Mesenchymal stem cell (in vitro differentiated cells and primary cell): ENCODE measurements at regions not wholly inside any gene's neighbourhood (a gene's known extent, or its start where the extent isn't known, plus 50 kb on each side); places are given as distances from the start of the nearest gene placed in this dataset.

Experiments used
- DNase-seq: peaks from one replicate; pipeline ENCODE4 v3.0.0-alpha.2; 2013
- H2AFZ ChIP-seq: one replicate; pipeline ENCODE4 v1.6.1; 2013; ENCODE audit warnings: low read depth, mild to moderate bottlenecking, control low read depth, inconsistent platforms, low read length, moderate library complexity
- H2AK5ac ChIP-seq: 2 replicates; pipeline ENCODE4 v1.6.1; 2013; ENCODE audit warnings: low read length, moderate library complexity, mild to moderate bottlenecking, inconsistent platforms; ENCODE audit not compliant: severe bottlenecking
- H2BK120ac ChIP-seq: one replicate; pipeline ENCODE4 v1.6.1; 2013; ENCODE audit warnings: low read depth, mild to moderate bottlenecking, inconsistent platforms, low read length, moderate library complexity
- H2BK12ac ChIP-seq, 2 experiments: one replicate each; pipeline ENCODE4 v1.6.1; 2013; ENCODE audit warnings: inconsistent platforms in 2 of 2, low read length in 2 of 2, mild to moderate bottlenecking in 2 of 2, moderate library complexity in 2 of 2, control low read depth in 1 of 2
- H2BK15ac ChIP-seq: one replicate; pipeline ENCODE4 v1.6.1; 2013; ENCODE audit warnings: mild to moderate bottlenecking, low read depth, inconsistent platforms; ENCODE audit not compliant: poor library complexity, severe bottlenecking
- H2BK5ac ChIP-seq: 2 replicates; pipeline ENCODE4 v1.6.1; 2013; ENCODE audit warnings: low read depth, mild to moderate bottlenecking, low read length, control low read depth, inconsistent platforms; ENCODE audit not compliant: poor library complexity, severe bottlenecking
- H3K14ac ChIP-seq, 2 experiments: one replicate each; pipeline ENCODE4 v1.6.1; 2013; ENCODE audit warnings: inconsistent platforms in 2 of 2, low read length in 2 of 2, control low read depth in 1 of 2, mild to moderate bottlenecking in 1 of 2, moderate library complexity in 1 of 2
- H3K18ac ChIP-seq, 2 experiments: one replicate each; pipeline ENCODE4 v1.6.1; 2013; ENCODE audit warnings: inconsistent platforms in 2 of 2, low read length in 2 of 2, control low read depth in 1 of 2, low read depth in 1 of 2, mild to moderate bottlenecking in 1 of 2
- H3K23ac ChIP-seq, 2 experiments: one replicate each; pipeline ENCODE4 v1.6.1; 2013; ENCODE audit warnings: inconsistent platforms in 2 of 2, low read length in 2 of 2, mild to moderate bottlenecking in 2 of 2, moderate library complexity in 2 of 2, control low read depth in 1 of 2
- H3K27ac ChIP-seq: 2 replicates; pipeline ENCODE4 v1.5.1; 2013; ENCODE audit warnings: mild to moderate bottlenecking, moderate library complexity, low read length, control low read depth, inconsistent platforms; ENCODE audit not compliant: poor library complexity, severe bottlenecking
- H3K27me3 ChIP-seq, 2 experiments: 2 replicates each; pipeline versions ENCODE4 v1.6.1 to v1.7.0; 2013; ENCODE audit warnings: low read length in 2 of 2, mild to moderate bottlenecking in 2 of 2, moderate library complexity in 2 of 2, control low read depth in 1 of 2, inconsistent platforms in 1 of 2; ENCODE audit not compliant: control insufficient read depth in 1 of 2, insufficient read depth in 1 of 2
- H3K36me3 ChIP-seq, 2 experiments: 2 replicates each; pipeline versions ENCODE4 v1.6.1 to v1.7.0; 2013; ENCODE audit warnings: low read length in 2 of 2, control low read depth in 1 of 2, inconsistent platforms in 1 of 2, low read depth in 1 of 2, mild to moderate bottlenecking in 1 of 2; ENCODE audit not compliant: insufficient read depth in 2 of 2, control insufficient read depth in 1 of 2
- H3K4ac ChIP-seq, 2 experiments: one replicate each; pipeline ENCODE4 v1.6.1; 2013; ENCODE audit warnings: inconsistent platforms in 2 of 2, low read length in 2 of 2, mild to moderate bottlenecking in 2 of 2, moderate library complexity in 2 of 2, control low read depth in 1 of 2, low read depth in 1 of 2
- H3K4me1 ChIP-seq: 2 replicates; pipeline ENCODE4 v1.6.1; 2013; ENCODE audit warnings: low read depth, low read length, control low read depth; ENCODE audit not compliant: control insufficient read depth, insufficient read depth
- H3K4me2 ChIP-seq: 2 replicates; pipeline ENCODE4 v1.6.1; 2013; ENCODE audit warnings: low read length, mild to moderate bottlenecking, inconsistent platforms; ENCODE audit not compliant: poor library complexity, severe bottlenecking
- H3K4me3 ChIP-seq, 2 experiments: 2 replicates each; pipeline versions ENCODE4 v1.5.1 to v1.7.0; 2013; ENCODE audit warnings: low read length in 2 of 2, mild to moderate bottlenecking in 2 of 2, control low read depth in 1 of 2, low read depth in 1 of 2; ENCODE audit not compliant: insufficient read depth in 1 of 2
- H3K79me1 ChIP-seq: replicated peaks from 2 replicates; pipeline ENCODE4 v1.6.1; 2013; ENCODE audit warnings: mild to moderate bottlenecking, control low read depth, low read length, inconsistent platforms; ENCODE audit not compliant: poor library complexity, severe bottlenecking
- H3K9ac ChIP-seq: 2 replicates; pipeline ENCODE4 v1.7.0; 2013; ENCODE audit warnings: mild to moderate bottlenecking, low read length, moderate library complexity
- H3K9me3 ChIP-seq: 2 replicates; pipeline ENCODE4 v1.7.0; 2013; ENCODE audit warnings: mild to moderate bottlenecking, low read length; ENCODE audit not compliant: control insufficient read depth
- H4K8ac ChIP-seq: one replicate; pipeline ENCODE4 v1.6.1; 2013; ENCODE audit warnings: inconsistent platforms, mild to moderate bottlenecking, low read length, moderate library complexity
- H4K91ac ChIP-seq: one replicate; pipeline ENCODE4 v1.6.1; 2013; ENCODE audit warnings: mild to moderate bottlenecking, low read length, inconsistent platforms
- WGBS: methylation state at CpG from one replicate; pipeline ENCODE4 v1.1.7; 2013; ENCODE audit warnings: mixed read lengths; 5-methylcytosine and 5-hydroxymethylcytosine counted together

DNA sequence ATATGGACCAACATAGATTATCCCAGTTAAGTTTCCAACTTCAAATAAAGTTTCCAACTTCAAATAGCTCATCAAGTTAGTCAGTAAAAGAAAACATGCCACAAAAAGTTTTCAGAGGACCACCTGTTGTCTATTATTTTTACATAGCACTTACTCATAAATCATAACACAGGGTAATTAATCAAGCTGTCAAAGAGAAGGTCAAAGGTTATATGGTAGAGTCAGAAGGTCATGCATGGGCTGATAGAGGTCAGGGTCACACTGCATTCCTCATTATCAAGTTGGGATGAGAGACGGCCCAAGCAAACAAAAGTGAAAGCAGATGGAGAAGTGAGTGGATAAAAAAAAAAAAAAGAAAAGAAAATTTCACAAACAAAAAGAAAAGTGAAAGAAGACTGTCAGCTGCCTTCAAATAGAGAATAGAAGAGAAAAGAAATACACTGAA is 145.5 kb upstream of the POU5F2 start:
- Histone ChIP-seq H3K36me3 (no peaks in the 10 kb centered on the region), H3K4ac (no peak overlapping the region), H3K4me1 (no peaks in the 10 kb centered on the region), H2BK120ac (no peak overlapping the region), H2AK5ac (no peak overlapping the region), H3K27ac (no peak overlapping the region), H2AFZ (no peak overlapping the region), H4K91ac (no peak overlapping the region), H3K14ac (no peak overlapping the region), H2BK12ac (no peak overlapping the region), H3K18ac (no peak overlapping the region), H3K27me3 (no peaks in the 10 kb centered on the region), H3K4me3 (peak overlapping the region in 1 of 2 experiments; percentile 69), H2BK15ac (no peak overlapping the region), H3K79me1 (no peaks in the 10 kb centered on the region), H4K8ac (no peak overlapping the region), H2BK5ac (no peak overlapping the region), H3K9me3 (no peaks in the 10 kb centered on the region), H3K9ac (peak overlapping the region; percentile 37), H3K4me2 (peak overlapping the region; percentile 56), H3K23ac (no peak overlapping the region)
- peak; percentile 43 for DNase-seq
- WGBS: 33% methylated on average over 1 of the region's 1 CpG

DNA sequence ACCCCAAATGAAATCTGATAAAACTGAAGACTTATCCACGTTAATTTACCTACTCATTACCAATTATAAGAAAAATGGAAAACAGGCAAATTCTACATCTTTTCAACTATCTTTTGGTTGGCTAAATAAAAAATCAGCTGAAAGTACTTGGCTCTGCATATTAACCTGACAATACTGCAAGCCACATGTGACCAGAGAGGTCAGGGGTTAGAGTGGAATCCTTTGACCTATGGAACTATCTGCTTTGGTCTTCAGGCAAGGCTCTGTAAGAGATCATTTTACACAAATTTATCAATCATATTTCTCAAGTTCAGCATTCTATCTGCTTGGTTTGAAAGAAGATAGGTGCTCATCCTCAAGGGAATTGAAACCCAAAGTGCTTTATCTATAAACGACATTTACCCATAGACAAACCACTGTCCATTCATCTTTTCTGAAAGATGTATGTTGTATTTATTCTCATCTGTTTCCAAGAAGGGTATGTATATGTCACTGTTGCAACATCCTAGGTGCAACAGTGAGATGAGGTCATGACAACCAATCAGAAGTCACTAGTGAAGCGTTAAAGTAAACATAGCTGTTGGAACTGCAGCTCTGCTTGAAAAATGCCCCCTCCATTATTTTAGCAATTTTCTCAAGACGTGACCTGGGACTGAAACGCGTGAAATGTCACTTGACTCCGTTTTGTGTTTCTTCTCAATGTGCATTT is 144.9 kb upstream of the POU5F2 start:
- Histone ChIP-seq H3K79me1 (no peaks in the 10 kb centered on the region), H3K14ac (no peak overlapping the region), H4K8ac (no peak overlapping the region), H3K27me3 (no peaks in the 10 kb centered on the region), H3K23ac (no peak overlapping the region), H3K27ac (no peak overlapping the region), H3K36me3 (no peaks in the 10 kb centered on the region), H4K91ac (no peak overlapping the region), H2AFZ (no peak overlapping the region), H3K4me2 (no peak overlapping the region), H2AK5ac (no peak overlapping the region), H2BK5ac (no peak overlapping the region), H3K9ac (no peak overlapping the region), H3K4me1 (no peaks in the 10 kb centered on the region), H3K9me3 (no peaks in the 10 kb centered on the region), H3K4ac (no peak overlapping the region), H2BK15ac (no peak overlapping the region), H2BK120ac (no peak overlapping the region), H2BK12ac (no peak overlapping the region), H3K4me3 (no peak overlapping the region), H3K18ac (no peak overlapping the region)
- 84% methylated on average over 3 of the region's 7 CpGs for WGBS
- no peak for DNase-seq

GRCh38 chr5:93884254-93884653 is 142.9 kb upstream of the POU5F2 start:
- no CpG with 5 or more reads among the region's 1 CpG for WGBS
- H3K36me3 ChIP-seq: peaks cover 0 to 2% of the 10 kb centered on the region in 2 experiments

GRCh38 chr5:93883459-93883858 is 142.1 kb upstream of the POU5F2 start:
- H2BK5ac ChIP-seq: no peak overlapping the region
- H3K18ac ChIP-seq: no peak overlapping the region
- H3K27ac ChIP-seq: no peak overlapping the region
- no peak overlapping the region for H3K4ac ChIP-seq
- H2AK5ac ChIP-seq: no peak overlapping the region
- H3K9me3 ChIP-seq: no peaks in the 10 kb centered on the region
- H3K4me3 ChIP-seq: no peak overlapping the region
- H3K36me3 ChIP-seq: peaks cover 0 to 2% of the 10 kb centered on the region in 2 experiments
- WGBS: 81% methylated on average over 2 of the region's 2 CpGs
- H3K79me1 ChIP-seq: no peaks in the 10 kb centered on the region
- no peak overlapping the region for H3K23ac ChIP-seq
- no peak overlapping the region for H3K9ac ChIP-seq
- no peak overlapping the region for H2BK120ac ChIP-seq
- no peak overlapping the region for H4K91ac ChIP-seq
- no peak for DNase-seq
- H3K27me3 ChIP-seq: no peaks in the 10 kb centered on the region
- H4K8ac ChIP-seq: no peak overlapping the region
- no peak overlapping the region for H2BK12ac ChIP-seq
- no peak overlapping the region for H2BK15ac ChIP-seq
- no peak overlapping the region for H3K4me2 ChIP-seq
- H2AFZ ChIP-seq: peak overlapping the region; percentile 14
- H3K14ac ChIP-seq: no peak overlapping the region
- no peaks in the 10 kb centered on the region for H3K4me1 ChIP-seq

More at GRCh38 chr5:93884254-93884653, 142.9 kb upstream of the POU5F2 start:
- no peaks in the 10 kb centered on the region for H3K4me1 ChIP-seq
- H3K79me1 ChIP-seq: no peaks in the 10 kb centered on the region
- H4K91ac ChIP-seq: no peak overlapping the region
- H3K27ac ChIP-seq: no peak overlapping the region
- H2BK15ac ChIP-seq: no peak overlapping the region
- no peaks in the 10 kb centered on the region for H3K9me3 ChIP-seq
- H3K14ac ChIP-seq: no peak overlapping the region
- no peak overlapping the region for H2BK120ac ChIP-seq
- no peak overlapping the region for H3K23ac ChIP-seq
- no peaks in the 10 kb centered on the region for H3K27me3 ChIP-seq
- H4K8ac ChIP-seq: no peak overlapping the region
- no peak overlapping the region for H2AK5ac ChIP-seq
- no peak overlapping the region for H2BK5ac ChIP-seq
- no peak overlapping the region for H2BK12ac ChIP-seq
- DNase-seq: no peak
- no peak overlapping the region for H3K4me2 ChIP-seq
- no peak overlapping the region for H3K4ac ChIP-seq
- no peak overlapping the region for H3K18ac ChIP-seq
- H3K4me3 ChIP-seq: no peak overlapping the region
- H2AFZ ChIP-seq: no peak overlapping the region
- no peak overlapping the region for H3K9ac ChIP-seq
